Ovary (tissue), 7 donors: ENCODE measurements at regions not wholly inside any gene's neighbourhood (a gene's known extent, or its start where the extent isn't known, plus 50 kb on each side); places are given as distances from the start of the nearest gene placed in this dataset.

Experiments used
- DNase-seq, 5 donors: peaks; one replicate each; pipeline ENCODE4 v3.0.0-alpha.2; 2019 to 2020
- H3K27ac ChIP-seq, 2 donors: fragments of 200-600 bp; one replicate each; pipeline versions ENCODE4 v1.5.1 to v1.8.0; 2019 to 2022
- H3K27me3 ChIP-seq: fragments of 200-600 bp; one replicate; pipeline ENCODE4 v1.8.0; 2022
- H3K36me3 ChIP-seq: fragments of 200-600 bp; sonication (generic); one replicate; pipeline ENCODE4 v1.5.1; 2019
- H3K4me1 ChIP-seq: one replicate; pipeline ENCODE4 v1.8.1; 2013; ENCODE audit warnings: mild to moderate bottlenecking, moderate library complexity; ENCODE audit not compliant: insufficient read depth
- H3K4me3 ChIP-seq: fragments of 200-600 bp; sonication (generic); one replicate; pipeline ENCODE4 v1.5.1; 2017
- H3K9me3 ChIP-seq, 2 donors: fragments of 200-600 bp in 1 of 2; sonication (generic) in 1 of 2; one replicate each; pipeline versions ENCODE4 v1.5.1 to v1.8.1; 2013 to 2019; ENCODE audit warnings: mild to moderate bottlenecking in 1 of 2, moderate library complexity in 1 of 2
- CTCF ChIP-seq, 3 donors: fragments of 450-650 bp in 2 of 3; fragments of 200-600 bp in 1 of 3; IDR thresholded peaks; one replicate each; pipeline versions ENCODE4 v1.5.1 to v1.8.0; 2016 to 2022; ENCODE audit warnings: antibody characterized with exemption in 3 of 3, mild to moderate bottlenecking in 1 of 3
- EP300 ChIP-seq: sonication (generic); formaldehyde crosslinking; IDR thresholded peaks from one replicate; pipeline ENCODE4 v1.6.1; 2017; ENCODE audit warnings: antibody characterized with exemption
- POLR2A ChIP-seq: fragments of 450-650 bp; IDR thresholded peaks from one replicate; pipeline ENCODE4 v1.6.1; 2017; ENCODE audit warnings: antibody characterized with exemption, mild to moderate bottlenecking, moderate library complexity
- WGBS, 3 donors: extraction: QIAGEN DNeasy Blood & Tissue Kit in 1 of 3; methylation state at CpG; one replicate each; pipeline versions ENCODE4 v1.1.5 to v1.1.7; 2013 to 2017; 5-methylcytosine and 5-hydroxymethylcytosine counted together
- intact Hi-C, 4 donors: fragments of 100-400 bp; cut with DNase I; formaldehyde crosslinking; loops; one replicate each; pipeline versions ENCODE4 v1.11.0 to v1.15.1; 2022 to 2023
- donor health status: DM: no; HTN: no; CAD: no; lungs with moderate emphysema.
- donor health status: DM: no; HTN: no; CAD: no.
- donor health status: Bipolar disorder and iron deficiency.
- donor health status: DM: no; HTN: no; CAD: no.
- donor health status: DM: yes; HTN: yes; CAD: no.

GRCh38 chr12:60522684-60523400, 927.0 kb downstream of the SLC16A7 start:
- intact Hi-C loops = no loop called here
- no peak for TF ChIP-seq EP300
- no peak for TF ChIP-seq POLR2A
- TF ChIP-seq CTCF (IDR thresholded peaks at IDR 0.05) = no peak
- Histone ChIP-seq H3K27me3 (no peaks in the 10 kb centered on the region), H3K4me1 (no peaks in the 10 kb centered on the region), H3K9me3 (no peaks in the 10 kb centered on the region), H3K36me3 (no peaks in the 10 kb centered on the region), H3K4me3 (no peak overlapping the region), H3K27ac (no peak overlapping the region)
- WGBS, 3 donors = 50 to 60% (median 51%) methylated on average over 5 of the region's 5 CpGs
- no peak for DNase-seq

- WGBS, 3 donors = 80 to 100% (median 94%) methylated on average over 1 of the region's 1 CpG
- no peak overlapping the region for H3K27ac ChIP-seq
Observed at GRCh38 chr12:60529261-60529660, 933.4 kb downstream of the SLC16A7 start.

GRCh38 chr12:60529723-60530122, 933.9 kb downstream of the SLC16A7 start:
- Histone ChIP-seq H3K27ac (no peak overlapping the region), H3K4me3 (no peak overlapping the region), H3K4me1 (no peaks in the 10 kb centered on the region), H3K36me3 (no peaks in the 10 kb centered on the region), H3K27me3 (no peaks in the 10 kb centered on the region), H3K9me3 (no peaks in the 10 kb centered on the region)
- intact Hi-C loops = no loop called here
- WGBS, 3 donors = 94 to 96% (median 95%) methylated on average over 1 of the region's 1 CpG
- no peak for TF ChIP-seq EP300
- no peak for TF ChIP-seq CTCF (IDR thresholded peaks at IDR 0.05)
- TF ChIP-seq POLR2A = no peak
- DNase-seq = no peak

More at GRCh38 chr12:60529261-60529660, 933.4 kb downstream of the SLC16A7 start:
- H3K4me3 ChIP-seq = no peak overlapping the region
- no peaks in the 10 kb centered on the region for H3K27me3 ChIP-seq
- H3K9me3 ChIP-seq = no peaks in the 10 kb centered on the region
- intact Hi-C loops = no loop called here
- DNase-seq = no peak
- H3K36me3 ChIP-seq = no peaks in the 10 kb centered on the region
- no peaks in the 10 kb centered on the region for H3K4me1 ChIP-seq
- no peak for TF ChIP-seq EP300
- TF ChIP-seq POLR2A = no peak
- TF ChIP-seq CTCF (IDR thresholded peaks at IDR 0.05) = no peak

GRCh38 chr12:60535363-60535762, 939.5 kb downstream of the SLC16A7 start:
- H3K27me3 ChIP-seq = no peaks in the 10 kb centered on the region
- no peak for DNase-seq
- H3K9me3 ChIP-seq = no peaks in the 10 kb centered on the region
- H3K36me3 ChIP-seq = no peaks in the 10 kb centered on the region
- H3K27ac ChIP-seq = no peak overlapping the region
- no peak overlapping the region for H3K4me3 ChIP-seq
- H3K4me1 ChIP-seq = no peaks in the 10 kb centered on the region
- intact Hi-C loops = no loop called here
- TF ChIP-seq EP300 (no peak), CTCF (IDR thresholded peaks at IDR 0.05) (no peak), POLR2A (no peak)
